GM23338 (cell line): ENCODE measurements at regions not wholly inside any gene's neighbourhood (a gene's known extent, or its start where the extent isn't known, plus 50 kb on each side); places are given as distances from the start of the nearest gene placed in this dataset.

Source experiments
- ATAC-seq: fragments of 200-7000 bp; cut with Tn5 transposase; 3 replicates; pipeline ENCODE4 v1.9.1; 2020
- DNase-seq: peaks from one replicate; pipeline ENCODE4 v3.0.0-alpha.2; 2015; ENCODE audit warnings: low spot score
- H2AFZ ChIP-seq: fragments of 200-600 bp; sonication (generic); 2 replicates; pipeline ENCODE4 v1.8.0; 2016; ENCODE audit warnings: antibody characterized with exemption, mild to moderate bottlenecking, moderate library complexity
- H3F3A ChIP-seq: fragments of 200-600 bp; sonication (generic); replicated peaks from 2 replicates; pipeline ENCODE4 v1.8.0; 2017; ENCODE audit warnings: antibody characterized with exemption, mixed run types, low read depth
- H3K27ac ChIP-seq: fragments of 200-600 bp; sonication (generic); 2 replicates; pipeline ENCODE4 v1.6.1; 2016; ENCODE audit warnings: low read depth
- H3K27me3 ChIP-seq: fragments of 200-600 bp; sonication (generic); 2 replicates; pipeline ENCODE4 v1.8.0; 2016; ENCODE audit warnings: mild to moderate bottlenecking, mixed run types, moderate library complexity; ENCODE audit not compliant: insufficient read depth
- H3K36me3 ChIP-seq: fragments of 200-600 bp; sonication (generic); 2 replicates; pipeline ENCODE4 v1.8.0; 2016; ENCODE audit warnings: mild to moderate bottlenecking; ENCODE audit not compliant: insufficient read depth
- H3K4me1 ChIP-seq: fragments of 200-600 bp; sonication (generic); 2 replicates; pipeline ENCODE4 v1.8.0; 2016; ENCODE audit warnings: mild to moderate bottlenecking, moderate library complexity; ENCODE audit not compliant: insufficient read depth
- H3K4me2 ChIP-seq: fragments of 200-600 bp; sonication (generic); 2 replicates; pipeline ENCODE4 v1.7.1; 2017; ENCODE audit warnings: mixed run types
- H3K4me3 ChIP-seq: fragments of 200-600 bp; sonication (generic); 2 replicates; pipeline ENCODE4 v1.6.1; 2016; ENCODE audit warnings: mixed run types
- H3K79me2 ChIP-seq: fragments of 200-600 bp; sonication (generic); replicated peaks from 2 replicates; pipeline ENCODE4 v1.8.0; 2017; ENCODE audit warnings: mild to moderate bottlenecking; ENCODE audit not compliant: insufficient read depth
- H3K9me2 ChIP-seq: fragments of 200-600 bp; sonication (generic); 2 replicates; pipeline ENCODE4 v1.8.0; 2017; ENCODE audit not compliant: insufficient read depth
- H4K20me1 ChIP-seq: fragments of 200-600 bp; sonication (generic); replicated peaks from 2 replicates; pipeline ENCODE4 v1.8.0; 2017; ENCODE audit warnings: mild to moderate bottlenecking; ENCODE audit not compliant: insufficient read depth
- H3K27ac Mint-ChIP-seq: 2 replicates; pipeline ENCODE4 v1.8.0; 2020; ENCODE audit warnings: inconsistent platforms, mild to moderate bottlenecking, moderate library complexity, mixed read lengths
- H3K27me3 Mint-ChIP-seq: 3 replicates; pipeline ENCODE4 v1.8.0; 2022; ENCODE audit warnings: low read depth, mild to moderate bottlenecking, moderate library complexity, mixed read lengths, inconsistent platforms; ENCODE audit not compliant: insufficient read depth, poor library complexity
- H3K36me3 Mint-ChIP-seq: 3 replicates; pipeline ENCODE4 v1.8.0; 2021; ENCODE audit warnings: low read depth, mild to moderate bottlenecking, inconsistent platforms, moderate library complexity, mixed read lengths
- H3K4me1 Mint-ChIP-seq: 3 replicates; pipeline ENCODE4 v1.8.0; 2020; ENCODE audit warnings: mild to moderate bottlenecking, inconsistent platforms, mixed read lengths
- H3K4me3 Mint-ChIP-seq: 3 replicates; pipeline ENCODE4 v1.8.0; 2021; ENCODE audit warnings: moderate library complexity, mild to moderate bottlenecking, inconsistent platforms, mixed read lengths
- H3K9me3 Mint-ChIP-seq: 3 replicates; pipeline ENCODE4 v1.8.0; 2020; ENCODE audit warnings: moderate library complexity, mild to moderate bottlenecking, inconsistent platforms, mixed read lengths
- CREB1 ChIP-seq: fragments of 250-450 bp; sonication (Bioruptor Pico); IDR thresholded peaks from 2 replicates; pipeline ENCODE4 v1.5.0; 2020; ENCODE audit warnings: low read depth, mild to moderate bottlenecking, moderate library complexity
- EZH2phosphoT487 ChIP-seq: fragments of 200-600 bp; sonication (generic); IDR thresholded peaks from one replicate; pipeline ENCODE4 v1.8.1; 2018; ENCODE audit warnings: antibody characterized with exemption; ENCODE audit not compliant: unreplicated experiment
- ZNF331 ChIP-seq: fragments of 250-450 bp; sonication (Bioruptor Pico); IDR thresholded peaks from 2 replicates; pipeline ENCODE4 v1.5.0; 2020; ENCODE audit warnings: low read depth, mild to moderate bottlenecking, moderate library complexity
- TF ChIP-seq, protein P1 (sequence below): IDR thresholded peaks from one replicate; pipeline ENCODE4 v1.6.1; 2018; ENCODE audit warnings: antibody characterized with exemption; ENCODE audit not compliant: unreplicated experiment
- TF ChIP-seq, protein P2 (sequence below), 2 experiments: fragments of 200-600 bp in 1 of 2; sonication (generic) in 1 of 2; conservative IDR thresholded peaks; 2 replicates each; pipeline versions ENCODE4 v1.5.1 to v1.6.1; 2016 to 2017; ENCODE audit warnings: antibody characterized with exemption in 2 of 2, low read depth in 2 of 2, mild to moderate bottlenecking in 2 of 2, moderate library complexity in 1 of 2

GRCh38 chr2:216284708-216285107, 87.6 kb downstream of the MARCHF4 start:
- H3K4me1 Mint-ChIP-seq: peaks cover 61% of the 10 kb centered on the region
- no peaks in the 10 kb centered on the region for H3F3A ChIP-seq
- no peaks in the 10 kb centered on the region for H3K27me3 ChIP-seq

DNA sequence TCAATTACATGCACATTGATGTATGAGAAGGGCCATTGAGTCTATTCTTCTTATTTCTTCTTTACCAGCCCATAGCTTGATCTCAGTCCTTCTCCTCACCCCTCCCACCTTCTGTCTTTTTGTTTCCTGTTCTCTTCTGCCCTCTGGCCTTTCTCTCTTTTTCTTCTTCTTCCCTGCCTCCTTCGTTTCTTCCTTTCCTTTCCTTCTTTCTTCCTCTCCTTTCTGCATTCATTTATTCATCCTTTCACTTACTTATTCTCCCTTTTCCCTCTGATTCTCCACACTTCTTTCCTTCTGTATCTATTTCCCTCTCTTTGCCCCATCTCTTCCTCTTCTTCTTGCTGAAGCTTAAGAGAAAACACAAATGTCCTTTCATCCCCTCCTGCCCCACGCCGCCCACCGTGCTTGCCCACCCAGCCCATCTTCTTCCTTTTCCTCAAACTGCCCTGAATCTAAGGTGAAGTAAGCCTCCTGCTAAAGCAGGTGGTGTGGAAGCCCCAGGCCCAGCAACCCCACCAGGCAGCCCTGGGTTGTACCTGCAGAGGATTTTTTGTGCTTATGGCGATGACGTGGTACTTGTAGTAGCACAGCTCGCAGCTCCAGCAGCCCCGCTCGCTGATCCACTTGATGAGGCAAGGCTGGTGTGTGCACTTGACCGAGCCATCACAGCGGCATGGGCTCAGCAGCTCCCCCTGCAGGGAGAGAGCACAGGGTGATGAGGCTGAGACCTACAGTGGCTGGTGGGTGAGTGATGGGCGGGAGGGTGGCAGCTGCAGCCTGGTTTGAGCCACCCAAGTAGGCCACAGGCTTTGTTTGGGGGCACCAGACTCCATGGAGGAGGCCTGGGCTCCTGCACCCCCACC, 89.0 kb downstream of the MARCHF4 start:
- no peak overlapping the region; the same call in 2 of the 3 replicates for H3K4me3 Mint-ChIP-seq
- peaks cover 61% of the 10 kb centered on the region for H3K4me1 Mint-ChIP-seq
- Histone ChIP-seq H3K4me3 (no peak overlapping the region), H3K4me2 (0 out of 2 replicates have a peak overlapping the region, but pooled peaks have one; percentile 38), H4K20me1 (no peaks in the 10 kb centered on the region), H3F3A (no peaks in the 10 kb centered on the region), H3K27me3 (no peaks in the 10 kb centered on the region), H3K9me2 (no peaks in the 10 kb centered on the region), H2AFZ (peak overlapping the region; percentile 93), H3K27ac (no peak overlapping the region), H3K4me1 (peaks cover 40% of the 10 kb centered on the region), H3K79me2 (no peaks in the 10 kb centered on the region), H3K36me3 (no peaks in the 10 kb centered on the region)
- ATAC-seq (peak; percentile 97), DNase-seq (peak; percentile 94)
- no peaks in the 10 kb centered on the region for H3K36me3 Mint-ChIP-seq
- H3K27ac Mint-ChIP-seq: no peak overlapping the region
- H3K9me3 Mint-ChIP-seq: no peaks in the 10 kb centered on the region
- TF ChIP-seq, protein P1, sequence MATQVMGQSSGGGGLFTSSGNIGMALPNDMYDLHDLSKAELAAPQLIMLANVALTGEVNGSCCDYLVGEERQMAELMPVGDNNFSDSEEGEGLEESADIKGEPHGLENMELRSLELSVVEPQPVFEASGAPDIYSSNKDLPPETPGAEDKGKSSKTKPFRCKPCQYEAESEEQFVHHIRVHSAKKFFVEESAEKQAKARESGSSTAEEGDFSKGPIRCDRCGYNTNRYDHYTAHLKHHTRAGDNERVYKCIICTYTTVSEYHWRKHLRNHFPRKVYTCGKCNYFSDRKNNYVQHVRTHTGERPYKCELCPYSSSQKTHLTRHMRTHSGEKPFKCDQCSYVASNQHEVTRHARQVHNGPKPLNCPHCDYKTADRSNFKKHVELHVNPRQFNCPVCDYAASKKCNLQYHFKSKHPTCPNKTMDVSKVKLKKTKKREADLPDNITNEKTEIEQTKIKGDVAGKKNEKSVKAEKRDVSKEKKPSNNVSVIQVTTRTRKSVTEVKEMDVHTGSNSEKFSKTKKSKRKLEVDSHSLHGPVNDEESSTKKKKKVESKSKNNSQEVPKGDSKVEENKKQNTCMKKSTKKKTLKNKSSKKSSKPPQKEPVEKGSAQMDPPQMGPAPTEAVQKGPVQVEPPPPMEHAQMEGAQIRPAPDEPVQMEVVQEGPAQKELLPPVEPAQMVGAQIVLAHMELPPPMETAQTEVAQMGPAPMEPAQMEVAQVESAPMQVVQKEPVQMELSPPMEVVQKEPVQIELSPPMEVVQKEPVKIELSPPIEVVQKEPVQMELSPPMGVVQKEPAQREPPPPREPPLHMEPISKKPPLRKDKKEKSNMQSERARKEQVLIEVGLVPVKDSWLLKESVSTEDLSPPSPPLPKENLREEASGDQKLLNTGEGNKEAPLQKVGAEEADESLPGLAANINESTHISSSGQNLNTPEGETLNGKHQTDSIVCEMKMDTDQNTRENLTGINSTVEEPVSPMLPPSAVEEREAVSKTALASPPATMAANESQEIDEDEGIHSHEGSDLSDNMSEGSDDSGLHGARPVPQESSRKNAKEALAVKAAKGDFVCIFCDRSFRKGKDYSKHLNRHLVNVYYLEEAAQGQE: no peak
- TF ChIP-seq, protein P2, sequence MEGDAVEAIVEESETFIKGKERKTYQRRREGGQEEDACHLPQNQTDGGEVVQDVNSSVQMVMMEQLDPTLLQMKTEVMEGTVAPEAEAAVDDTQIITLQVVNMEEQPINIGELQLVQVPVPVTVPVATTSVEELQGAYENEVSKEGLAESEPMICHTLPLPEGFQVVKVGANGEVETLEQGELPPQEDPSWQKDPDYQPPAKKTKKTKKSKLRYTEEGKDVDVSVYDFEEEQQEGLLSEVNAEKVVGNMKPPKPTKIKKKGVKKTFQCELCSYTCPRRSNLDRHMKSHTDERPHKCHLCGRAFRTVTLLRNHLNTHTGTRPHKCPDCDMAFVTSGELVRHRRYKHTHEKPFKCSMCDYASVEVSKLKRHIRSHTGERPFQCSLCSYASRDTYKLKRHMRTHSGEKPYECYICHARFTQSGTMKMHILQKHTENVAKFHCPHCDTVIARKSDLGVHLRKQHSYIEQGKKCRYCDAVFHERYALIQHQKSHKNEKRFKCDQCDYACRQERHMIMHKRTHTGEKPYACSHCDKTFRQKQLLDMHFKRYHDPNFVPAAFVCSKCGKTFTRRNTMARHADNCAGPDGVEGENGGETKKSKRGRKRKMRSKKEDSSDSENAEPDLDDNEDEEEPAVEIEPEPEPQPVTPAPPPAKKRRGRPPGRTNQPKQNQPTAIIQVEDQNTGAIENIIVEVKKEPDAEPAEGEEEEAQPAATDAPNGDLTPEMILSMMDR (conservative IDR thresholded peaks at IDR 0.05; ENCODE audit: low read depth in 2 of 2): peak; percentile 82 to 99
- peak; percentile 58 for TF ChIP-seq CREB1 (CRISPR knock-in tag)
- H3K27me3 Mint-ChIP-seq: peaks cover 9% of the 10 kb centered on the region

More at GRCh38 chr2:216284708-216285107, 87.6 kb downstream of the MARCHF4 start:
- no peak overlapping the region for H3K4me3 Mint-ChIP-seq
- ATAC-seq (no peak), DNase-seq (peak; percentile 31)
- H3K4me3 ChIP-seq: no peak overlapping the region
- H3K4me2 ChIP-seq: no peak overlapping the region
- H3K4me1 ChIP-seq: peaks cover 48% of the 10 kb centered on the region
- no peak overlapping the region for H3K27ac ChIP-seq
- H2AFZ ChIP-seq: no peak overlapping the region
- no peaks in the 10 kb centered on the region for H3K79me2 ChIP-seq
- H3K9me2 ChIP-seq: no peaks in the 10 kb centered on the region
- no peaks in the 10 kb centered on the region for H3K36me3 Mint-ChIP-seq
- H3K27ac Mint-ChIP-seq: no peak overlapping the region
- H4K20me1 ChIP-seq: no peaks in the 10 kb centered on the region
- TF ChIP-seq, protein P2 (conservative IDR thresholded peaks at IDR 0.05; ENCODE audit: low read depth in 2 of 2): 0 out of 4 replicates have a peak, but pooled peaks of 1 of the 2 experiments have one; percentile 18
- no peak for TF ChIP-seq EZH2phosphoT487
- no peak for TF ChIP-seq ZNF331 (CRISPR knock-in tag)
- TF ChIP-seq, protein P1: no peak
- H3K9me3 Mint-ChIP-seq: no peaks in the 10 kb centered on the region
- H3K36me3 ChIP-seq: no peaks in the 10 kb centered on the region
- H3K27me3 Mint-ChIP-seq: peaks cover 9% of the 10 kb centered on the region
